Activated B cell treated with CpG ODN at 0.5 μM for 24 hours (primary cell): ENCODE measurements at regions not wholly inside any gene's neighbourhood (a gene's known extent, or its start where the extent isn't known, plus 50 kb on each side); places are given as distances from the start of the nearest gene placed in this dataset.

Experiments
- ATAC-seq: fragments of 200-7000 bp; cut with Tn5 transposase; one replicate; pipeline ENCODE4 v1.10.0; 2021; ENCODE audit warnings: low read depth, mild to moderate bottlenecking, moderate library complexity
- CTCF ChIA-PET: fragments of 350-600 bp; sonication (Branson Sonifier 250); formaldehyde crosslinking; loops from one replicate; lab custom pipeline; 2021; ENCODE audit warnings: antibody characterized with exemption; lab: Charles Lee
- POLR2A ChIA-PET: fragments of 350-600 bp; sonication (Branson Sonifier 250); formaldehyde crosslinking; loops from one replicate; lab custom pipeline; 2021; ENCODE audit warnings: antibody characterized with exemption; lab: Charles Lee
- DNase-seq: peaks from one replicate; pipeline ENCODE4 v3.0.0; 2022
- H3K27ac Mint-ChIP-seq: one replicate; pipeline ENCODE4 v1.8.0; 2020; ENCODE audit warnings: mixed read lengths
- H3K27me3 Mint-ChIP-seq: one replicate; pipeline ENCODE4 v1.8.0; 2021; ENCODE audit warnings: mixed read lengths
- H3K36me3 Mint-ChIP-seq: one replicate; pipeline ENCODE4 v1.8.0; 2021; ENCODE audit warnings: low read depth, mixed read lengths
- H3K4me1 Mint-ChIP-seq: one replicate; pipeline ENCODE4 v1.8.0; 2021; ENCODE audit warnings: mixed read lengths
- H3K4me3 Mint-ChIP-seq: one replicate; pipeline ENCODE4 v1.8.0; 2020; ENCODE audit warnings: mild to moderate bottlenecking, mixed read lengths
- H3K9me3 Mint-ChIP-seq: one replicate; pipeline ENCODE4 v1.8.0; 2020; ENCODE audit warnings: mixed read lengths
- intact Hi-C: fragments of 100-400 bp; cut with micrococcal nuclease; formaldehyde crosslinking; loops from one replicate; pipeline ENCODE4 v1.15.1; 2024
- TF ChIP-seq, protein P1 (sequence below): fragments of 200-600 bp; IDR thresholded peaks from one replicate; pipeline ENCODE4 v1.8.0; 2022; ENCODE audit warnings: antibody characterized with exemption, mild to moderate bottlenecking

GRCh38 chr6:12569646-12570045, 146.9 kb upstream of the PHACTR1 start:
- CTCF ChIA-PET = no interaction called here
- ATAC-seq = no peak

GRCh38 chr6:12570461-12571030, 146.0 kb upstream of the PHACTR1 start:
- no peaks in the 10 kb centered on the region for H3K27me3 Mint-ChIP-seq
- DNase-seq (no peak), ATAC-seq (no peak)
- ChIA-PET POLR2A (no interaction called here), CTCF (no interaction called here)
- intact Hi-C loops = no loop called here
- H3K4me3 Mint-ChIP-seq = no peak overlapping the region
- TF ChIP-seq, protein P1, sequence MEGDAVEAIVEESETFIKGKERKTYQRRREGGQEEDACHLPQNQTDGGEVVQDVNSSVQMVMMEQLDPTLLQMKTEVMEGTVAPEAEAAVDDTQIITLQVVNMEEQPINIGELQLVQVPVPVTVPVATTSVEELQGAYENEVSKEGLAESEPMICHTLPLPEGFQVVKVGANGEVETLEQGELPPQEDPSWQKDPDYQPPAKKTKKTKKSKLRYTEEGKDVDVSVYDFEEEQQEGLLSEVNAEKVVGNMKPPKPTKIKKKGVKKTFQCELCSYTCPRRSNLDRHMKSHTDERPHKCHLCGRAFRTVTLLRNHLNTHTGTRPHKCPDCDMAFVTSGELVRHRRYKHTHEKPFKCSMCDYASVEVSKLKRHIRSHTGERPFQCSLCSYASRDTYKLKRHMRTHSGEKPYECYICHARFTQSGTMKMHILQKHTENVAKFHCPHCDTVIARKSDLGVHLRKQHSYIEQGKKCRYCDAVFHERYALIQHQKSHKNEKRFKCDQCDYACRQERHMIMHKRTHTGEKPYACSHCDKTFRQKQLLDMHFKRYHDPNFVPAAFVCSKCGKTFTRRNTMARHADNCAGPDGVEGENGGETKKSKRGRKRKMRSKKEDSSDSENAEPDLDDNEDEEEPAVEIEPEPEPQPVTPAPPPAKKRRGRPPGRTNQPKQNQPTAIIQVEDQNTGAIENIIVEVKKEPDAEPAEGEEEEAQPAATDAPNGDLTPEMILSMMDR = no peak
- H3K9me3 Mint-ChIP-seq = peaks cover 4% of the 10 kb centered on the region
- H3K36me3 Mint-ChIP-seq = no peaks in the 10 kb centered on the region
- H3K27ac Mint-ChIP-seq = no peak overlapping the region
- no peaks in the 10 kb centered on the region for H3K4me1 Mint-ChIP-seq

More at GRCh38 chr6:12569646-12570045, 146.9 kb upstream of the PHACTR1 start:
- DNase-seq = no peak
- POLR2A ChIA-PET = no interaction called here
- Mint-ChIP-seq H3K36me3 (no peaks in the 10 kb centered on the region), H3K27ac (no peak overlapping the region), H3K9me3 (peaks cover 4% of the 10 kb centered on the region), H3K4me1 (no peaks in the 10 kb centered on the region), H3K27me3 (no peaks in the 10 kb centered on the region), H3K4me3 (no peak overlapping the region)
- intact Hi-C loops = no loop called here
- TF ChIP-seq, protein P1 = no peak

- intact Hi-C loops = no loop called here
- CTCF ChIA-PET = no interaction called here
- H3K36me3 Mint-ChIP-seq = no peaks in the 10 kb centered on the region
- POLR2A ChIA-PET = no interaction called here
- no peak for ATAC-seq
- H3K27me3 Mint-ChIP-seq = no peaks in the 10 kb centered on the region
- no peak for DNase-seq
- H3K4me1 Mint-ChIP-seq = no peaks in the 10 kb centered on the region
- no peak overlapping the region for H3K27ac Mint-ChIP-seq
- no peaks in the 10 kb centered on the region for H3K9me3 Mint-ChIP-seq
- H3K4me3 Mint-ChIP-seq = no peak overlapping the region
- TF ChIP-seq, protein P1 = no peak
Measured at GRCh38 chr6:12572896-12573827, 143.4 kb upstream of the PHACTR1 start.

- POLR2A ChIA-PET = no interaction called here
Measured at GRCh38 chr6:12575961-12576360, 140.6 kb upstream of the PHACTR1 start.

DNA sequence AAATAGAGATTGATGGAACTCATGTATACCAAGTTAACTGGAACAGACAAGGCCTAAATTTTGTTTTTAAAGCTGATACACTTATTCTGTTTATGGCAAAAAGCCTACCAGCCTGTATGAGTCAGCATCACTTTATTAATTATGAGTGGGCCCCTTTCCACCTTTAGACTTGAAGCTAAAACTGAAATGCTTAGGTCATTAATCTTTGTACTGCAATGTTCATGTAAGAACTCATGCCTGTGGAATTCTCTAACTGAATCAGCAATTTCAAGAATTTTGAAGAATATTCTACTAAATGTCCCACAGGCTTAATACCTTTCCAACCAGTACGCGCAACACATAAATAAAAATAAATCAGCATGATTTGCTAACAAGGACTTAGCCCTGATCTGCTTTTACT, 140.2 kb upstream of the PHACTR1 start:
- Mint-ChIP-seq H3K9me3 (no peaks in the 10 kb centered on the region), H3K4me3 (no peak overlapping the region), H3K36me3 (no peaks in the 10 kb centered on the region), H3K4me1 (no peaks in the 10 kb centered on the region), H3K27ac (no peak overlapping the region), H3K27me3 (no peaks in the 10 kb centered on the region)
- TF ChIP-seq, protein P1 = no peak
- CTCF ChIA-PET = no interaction called here
- POLR2A ChIA-PET = no interaction called here
- intact Hi-C loops = no loop called here
- ATAC-seq = no peak
- DNase-seq = no peak

More at GRCh38 chr6:12575961-12576360, 140.6 kb upstream of the PHACTR1 start:
- ATAC-seq (no peak), DNase-seq (no peak)
- no peaks in the 10 kb centered on the region for H3K4me1 Mint-ChIP-seq
- CTCF ChIA-PET = no interaction called here
- no peak overlapping the region for H3K4me3 Mint-ChIP-seq
- intact Hi-C loops = no loop called here
- no peaks in the 10 kb centered on the region for H3K36me3 Mint-ChIP-seq
- no peaks in the 10 kb centered on the region for H3K9me3 Mint-ChIP-seq
- TF ChIP-seq, protein P1 = no peak
- H3K27ac Mint-ChIP-seq = no peak overlapping the region
- no peaks in the 10 kb centered on the region for H3K27me3 Mint-ChIP-seq
